ENCODE measurements at regions not wholly inside any gene's neighbourhood (a gene's known extent, or its start where the extent isn't known, plus 50 kb on each side); places are given as distances from the start of the nearest gene placed in this dataset.

DNA sequence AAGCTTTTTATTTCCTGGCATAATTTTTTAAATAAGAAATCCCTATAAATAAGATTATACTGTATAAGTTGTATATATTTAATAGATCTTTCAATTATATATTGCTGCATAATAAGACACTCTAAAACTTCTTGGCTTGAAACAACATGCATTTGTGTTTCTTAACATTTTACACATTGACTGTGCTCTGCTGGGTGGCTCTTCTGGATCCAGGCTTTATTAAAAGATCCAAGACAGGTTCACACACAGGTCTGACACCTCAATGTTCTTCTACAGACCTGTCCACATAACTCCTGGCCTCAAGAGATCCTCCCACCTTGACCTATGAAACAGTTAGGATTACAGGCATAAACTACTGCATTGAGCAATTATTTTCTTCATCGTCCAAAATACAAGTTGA, 77.6 kb upstream of the PCDH17 start:
- no peak for TF ChIP-seq EZH2phosphoT487 (IDR thresholded peaks at IDR 0.05; ENCODE audit: low read depth)
- TF ChIP-seq, protein P1, sequence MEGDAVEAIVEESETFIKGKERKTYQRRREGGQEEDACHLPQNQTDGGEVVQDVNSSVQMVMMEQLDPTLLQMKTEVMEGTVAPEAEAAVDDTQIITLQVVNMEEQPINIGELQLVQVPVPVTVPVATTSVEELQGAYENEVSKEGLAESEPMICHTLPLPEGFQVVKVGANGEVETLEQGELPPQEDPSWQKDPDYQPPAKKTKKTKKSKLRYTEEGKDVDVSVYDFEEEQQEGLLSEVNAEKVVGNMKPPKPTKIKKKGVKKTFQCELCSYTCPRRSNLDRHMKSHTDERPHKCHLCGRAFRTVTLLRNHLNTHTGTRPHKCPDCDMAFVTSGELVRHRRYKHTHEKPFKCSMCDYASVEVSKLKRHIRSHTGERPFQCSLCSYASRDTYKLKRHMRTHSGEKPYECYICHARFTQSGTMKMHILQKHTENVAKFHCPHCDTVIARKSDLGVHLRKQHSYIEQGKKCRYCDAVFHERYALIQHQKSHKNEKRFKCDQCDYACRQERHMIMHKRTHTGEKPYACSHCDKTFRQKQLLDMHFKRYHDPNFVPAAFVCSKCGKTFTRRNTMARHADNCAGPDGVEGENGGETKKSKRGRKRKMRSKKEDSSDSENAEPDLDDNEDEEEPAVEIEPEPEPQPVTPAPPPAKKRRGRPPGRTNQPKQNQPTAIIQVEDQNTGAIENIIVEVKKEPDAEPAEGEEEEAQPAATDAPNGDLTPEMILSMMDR (IDR thresholded peaks at IDR 0.05; ENCODE audit: low read depth, low read length), result no peak

All from OCI-LY3 (cell line).